ENCODE measurements at regions not wholly inside any gene's neighbourhood (a gene's known extent, or its start where the extent isn't known, plus 50 kb on each side); places are given as distances from the start of the nearest gene placed in this dataset.
"Not testable (repeated sequence)": the region's sequence is repeated elsewhere in the genome, so short reads cannot be mapped to it uniquely, and the experiment has no call there.

DNA sequence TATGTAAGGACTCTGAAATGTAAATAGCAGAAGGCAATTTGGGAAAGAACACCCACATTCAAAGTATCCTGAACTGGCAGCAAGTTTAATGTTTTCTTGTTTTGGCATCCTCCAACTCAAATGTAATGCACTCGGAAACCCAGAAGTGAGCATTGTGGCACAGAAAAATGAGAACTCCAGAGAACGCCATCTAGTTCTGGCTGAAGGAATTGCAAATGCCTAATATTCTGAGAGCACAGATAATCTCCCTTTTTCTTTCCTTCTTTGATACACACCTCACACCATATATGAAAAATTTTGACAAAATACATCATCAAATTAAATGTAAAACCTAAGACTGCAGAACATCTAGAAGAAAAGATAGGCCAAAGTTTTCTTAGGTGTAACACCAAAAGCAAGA lies 52.1 kb downstream of the PWWP3B start:
- peak; percentile 6 for DNase-seq (ENCODE audit: low spot score)

DNA sequence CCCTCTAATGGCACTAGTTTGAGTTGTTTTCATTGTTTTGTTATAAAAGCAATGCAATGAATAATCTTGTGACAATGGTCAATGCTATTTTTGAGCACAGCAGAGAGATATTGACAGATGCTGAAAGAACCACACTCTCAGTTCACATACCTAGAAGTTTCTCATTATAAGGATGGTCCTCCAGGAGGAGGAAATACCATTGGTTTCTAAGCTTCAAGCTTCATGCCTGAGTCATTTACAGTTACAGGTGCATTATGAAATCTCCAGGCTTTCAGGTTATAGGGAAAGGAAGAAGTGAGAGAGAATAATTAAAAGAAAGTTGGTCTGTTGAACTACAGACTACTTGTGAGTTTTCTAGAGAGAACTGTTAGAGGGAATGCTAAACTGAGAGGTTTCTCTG lies 75.3 kb downstream of the PWWP3B start:
- no peak for DNase-seq (ENCODE audit: low spot score)

GRCh38 chrX:106246511-106246910 lies 78.4 kb downstream of the PWWP3B start:
- DNase-seq (ENCODE audit: low spot score): no peak

DNA sequence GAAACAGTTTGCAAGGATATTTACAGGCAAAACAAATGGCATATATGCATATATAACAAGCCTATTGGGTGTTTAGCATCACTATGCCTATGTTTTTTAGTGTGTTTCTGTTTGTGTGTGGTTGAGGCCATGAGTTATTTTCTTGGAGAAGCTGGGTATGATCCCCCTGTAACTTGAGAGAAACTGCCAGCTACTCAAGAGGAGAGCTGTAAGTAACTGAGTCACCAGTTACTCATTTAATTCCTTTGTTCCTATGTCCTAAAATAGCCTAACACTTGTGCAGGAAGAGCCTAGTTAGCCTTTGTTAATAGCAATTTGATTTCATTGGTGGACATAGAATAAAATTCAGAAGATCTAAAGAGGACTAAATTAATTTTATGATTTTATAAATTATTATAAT lies 79.1 kb downstream of the PWWP3B start:
- DNase-seq (ENCODE audit: low spot score): no peak

DNA sequence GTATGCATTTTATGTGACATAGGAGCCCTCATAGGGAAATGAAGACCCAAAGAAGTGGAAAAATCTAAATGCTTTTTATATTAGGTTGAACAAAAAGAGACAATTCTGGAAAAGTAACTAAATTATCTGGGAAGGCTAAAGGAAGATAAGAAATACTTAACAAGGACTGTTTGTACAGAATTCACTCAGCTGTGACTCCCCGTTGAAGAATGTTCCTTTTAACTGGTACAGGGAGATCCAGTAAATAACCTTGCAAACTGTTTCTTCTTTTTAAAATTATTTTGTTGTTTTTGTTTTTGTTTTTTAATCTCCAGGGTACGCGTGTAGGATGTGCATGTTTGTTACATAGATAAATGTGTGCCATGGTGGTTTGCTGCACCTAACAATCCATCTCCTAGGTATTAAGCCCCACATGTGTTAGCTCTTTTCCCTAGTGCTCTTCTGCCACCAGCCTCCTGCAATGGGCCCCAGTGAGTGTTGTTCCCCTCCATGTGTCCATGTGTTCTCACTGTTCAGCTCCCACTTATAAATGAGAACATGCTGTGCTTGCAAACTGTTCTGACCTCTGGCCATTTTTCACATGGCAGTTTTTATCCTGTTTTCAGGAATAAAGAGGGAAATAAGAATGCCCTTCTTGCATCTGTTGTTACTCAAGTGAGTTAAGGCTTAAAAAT lies 81.7 kb downstream of the PWWP3B start:
- no peak for DNase-seq (ENCODE audit: low spot score)

GRCh38 chrX:106263817-106264216 lies 95.7 kb downstream of the PWWP3B start:
- DNase-seq (ENCODE audit: low spot score): no peak

DNA sequence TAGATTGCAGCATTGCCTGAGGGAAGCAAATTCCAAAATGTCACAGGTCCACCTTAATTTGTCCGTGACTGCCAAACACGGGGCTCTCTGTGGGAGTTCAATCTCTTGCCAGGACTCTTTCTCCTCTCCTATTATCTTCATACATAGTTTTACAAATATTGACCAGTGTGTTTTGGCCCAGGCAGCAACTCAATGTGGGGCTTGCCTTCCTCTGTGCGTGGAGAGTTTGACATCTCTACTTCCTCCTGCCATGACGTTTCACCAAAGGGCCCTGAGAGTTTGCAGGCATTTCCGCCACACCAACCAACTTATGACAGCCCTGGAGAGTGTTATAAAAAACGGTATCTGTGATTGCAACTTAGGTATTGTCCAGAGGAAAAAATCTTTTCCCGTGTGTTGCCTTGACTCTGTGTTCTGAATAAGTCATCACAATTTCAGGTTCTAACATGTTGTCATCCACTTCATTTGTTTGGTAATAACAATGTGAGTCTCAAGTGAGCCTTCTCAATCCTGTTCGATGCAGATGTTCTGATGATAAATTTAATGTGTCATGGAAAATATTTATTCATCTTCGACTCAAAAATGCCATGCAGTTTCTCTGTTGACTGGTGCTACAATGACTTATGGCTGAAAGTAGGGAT lies 106.0 kb downstream of the PWWP3B start:
- DNase-seq (ENCODE audit: low spot score): not testable (repeated sequence)

- not testable (repeated sequence) for DNase-seq (ENCODE audit: low spot score)
These were observed 107.1 kb downstream of the PWWP3B start for GRCh38 chrX:106275172-106275571.

GRCh38 chrX:106278951-106279350 lies 110.8 kb downstream of the PWWP3B start:
- DNase-seq (ENCODE audit: low spot score): no peak

- no peak for DNase-seq (ENCODE audit: low spot score)
These were observed 113.3 kb downstream of the PWWP3B start for GRCh38 chrX:106281383-106281782.

DNA sequence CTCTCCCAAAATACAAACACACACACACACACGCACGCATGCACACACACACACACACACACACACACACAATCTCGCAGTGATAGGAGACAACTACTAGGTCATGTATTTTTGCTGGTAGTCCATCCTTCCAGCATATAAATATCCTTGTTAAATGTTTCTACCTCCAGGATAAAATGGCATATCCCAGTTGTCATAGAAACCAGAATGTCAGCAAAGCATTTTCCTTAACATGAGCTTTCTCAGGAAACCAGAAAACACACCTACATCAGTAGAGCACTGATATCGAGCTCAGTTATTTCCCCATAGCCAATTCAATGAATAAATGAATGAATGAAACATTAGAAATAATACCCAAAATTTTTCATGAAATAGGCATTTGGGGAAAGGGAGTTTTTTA lies 115.7 kb downstream of the PWWP3B start:
- no peak for DNase-seq (ENCODE audit: low spot score)

GRCh38 chrX:106284431-106285025 lies 116.4 kb downstream of the PWWP3B start:
- DNase-seq (ENCODE audit: low spot score): no peak

GRCh38 chrX:106286053-106286650 lies 118.0 kb downstream of the PWWP3B start:
- no peak for DNase-seq (ENCODE audit: low spot score)

- DNase-seq (ENCODE audit: low spot score): not testable (repeated sequence)
These were observed 122.7 kb downstream of the PWWP3B start for GRCh38 chrX:106290778-106291177.

- DNase-seq (ENCODE audit: low spot score): not testable (repeated sequence)
These were observed 123.8 kb downstream of the PWWP3B start for GRCh38 chrX:106291779-106292390.

DNA sequence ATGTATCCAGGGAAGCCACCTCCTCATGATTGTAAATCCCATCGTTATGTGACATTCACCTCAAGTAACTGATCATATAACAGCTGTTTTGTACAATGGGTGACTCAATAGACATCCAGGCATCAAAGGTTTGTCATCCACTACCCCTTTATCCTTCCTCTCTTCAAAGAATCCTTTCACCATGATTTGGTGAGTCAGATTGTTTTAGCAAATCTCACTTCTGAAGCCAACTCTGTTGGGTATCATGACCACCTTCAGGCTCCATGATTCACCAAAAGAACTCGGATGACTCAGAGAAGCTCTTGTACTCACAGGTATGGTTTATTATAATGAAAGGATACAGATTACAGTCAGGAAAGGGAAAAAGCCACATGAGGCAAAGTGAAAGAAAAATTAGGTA lies 132.1 kb downstream of the PWWP3B start:
- DNase-seq (ENCODE audit: low spot score): no peak

DNA sequence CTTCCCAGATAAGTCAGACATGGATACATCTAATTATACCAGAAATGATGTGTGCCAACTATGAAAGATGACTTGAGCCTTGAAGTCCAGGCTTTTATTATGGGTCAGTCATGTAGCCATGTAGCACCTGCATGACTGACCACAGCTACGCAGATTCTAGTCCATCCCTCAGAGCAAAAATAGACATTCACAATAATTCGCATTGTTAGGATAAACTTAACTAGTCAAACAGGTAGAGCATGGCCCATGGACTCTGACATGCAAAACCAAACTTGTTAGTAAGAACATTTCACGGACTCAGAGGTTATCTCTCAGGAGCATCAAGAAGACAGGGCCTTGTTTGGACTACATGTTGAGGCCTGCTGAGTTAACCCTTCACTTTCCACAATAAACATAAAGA lies 132.6 kb downstream of the PWWP3B start:
- DNase-seq (ENCODE audit: low spot score): no peak

DNA sequence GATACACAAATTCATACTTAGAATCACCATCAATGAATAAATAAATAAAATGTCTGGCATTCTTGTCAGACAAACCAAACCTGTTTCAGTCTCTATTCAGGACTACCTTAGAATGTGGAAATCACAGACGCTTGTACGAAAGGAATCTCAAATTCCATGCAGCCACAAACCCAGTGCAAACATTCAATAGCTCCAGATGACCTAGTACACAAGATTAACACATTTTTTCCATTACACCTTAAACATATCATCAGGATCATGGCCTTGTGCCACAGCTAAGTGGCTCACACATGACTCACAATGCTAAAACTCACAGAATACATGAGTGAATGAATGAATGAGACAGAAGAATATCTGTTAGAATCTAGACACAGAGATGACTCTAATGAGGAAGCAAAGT lies 134.2 kb downstream of the PWWP3B start:
- DNase-seq (ENCODE audit: low spot score): no peak

GRCh38 chrX:106306391-106306947 lies 138.4 kb downstream of the PWWP3B start:
- no peak for DNase-seq (ENCODE audit: low spot score)

DNA sequence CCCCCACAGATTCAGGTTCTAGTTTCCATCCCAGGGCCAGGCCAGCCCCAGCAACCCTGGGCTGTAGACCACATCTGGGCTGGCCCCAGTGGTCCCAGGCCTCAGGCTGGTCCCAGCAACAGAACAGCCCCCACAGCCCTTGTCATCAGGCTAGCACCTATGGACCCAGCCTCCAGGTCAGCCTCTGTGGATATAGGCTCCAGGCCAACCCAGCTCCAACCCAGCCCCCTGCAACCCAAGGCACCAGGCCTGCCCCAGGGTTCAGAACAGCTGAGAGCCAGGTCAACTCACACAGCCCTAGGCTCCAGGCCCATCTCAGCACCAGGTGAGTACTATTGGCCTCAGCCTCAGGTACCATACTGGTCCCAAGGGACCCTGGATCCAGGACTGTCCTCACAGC lies 155.3 kb downstream of the PWWP3B start:
- DNase-seq (ENCODE audit: low spot score): no peak

DNA sequence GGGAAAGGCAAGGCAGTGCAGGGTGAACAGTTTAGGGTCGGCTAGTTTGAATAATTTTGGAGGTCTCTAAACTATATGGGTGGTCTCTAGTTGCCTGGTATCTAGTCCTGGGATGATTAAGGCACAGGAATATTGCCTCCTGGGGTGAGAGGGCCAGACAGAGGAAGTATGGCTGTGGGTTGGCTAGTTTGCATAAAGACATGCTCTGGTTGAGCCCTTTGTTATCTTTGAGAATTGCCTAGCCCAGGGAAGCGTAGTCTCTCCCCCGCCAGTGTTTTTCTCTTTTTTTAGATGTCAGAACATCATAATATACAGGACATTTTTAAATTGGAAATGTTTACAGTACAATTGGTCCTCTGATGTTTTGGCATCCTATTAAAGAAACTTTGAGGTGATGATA lies 163.5 kb downstream of the PWWP3B start:
- no peak for DNase-seq (ENCODE audit: low spot score)

DNA sequence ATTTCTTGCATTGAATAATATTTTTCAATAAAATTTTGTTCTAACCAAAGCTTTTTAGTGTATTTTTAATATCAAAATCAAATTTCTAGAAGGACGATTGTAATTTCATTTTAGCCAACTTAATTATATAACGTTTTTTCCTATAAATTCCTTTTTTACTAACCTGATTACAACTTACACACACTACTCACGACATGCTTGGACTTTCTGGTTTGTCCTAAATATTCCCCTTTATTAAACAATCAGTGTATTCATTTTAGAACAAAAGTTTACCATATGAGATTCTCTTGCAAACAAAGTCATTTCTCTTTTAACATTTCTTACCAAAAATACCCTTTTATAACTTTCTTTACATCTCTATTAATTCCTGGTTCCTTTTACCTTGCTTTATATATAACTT lies 173.7 kb downstream of the PWWP3B start:
- DNase-seq (ENCODE audit: low spot score): no peak

Measured in putamen (tissue), 1 donor.